Astrocyte (in vitro differentiated cells and primary cell): ENCODE measurements at regions not wholly inside any gene's neighbourhood (a gene's known extent, or its start where the extent isn't known, plus 50 kb on each side); places are given as distances from the start of the nearest gene placed in this dataset.

ENCODE experiments used
- DNase-seq: peaks from one replicate; pipeline ENCODE4 v3.0.0-alpha.2; 2010; ENCODE audit warnings: low read depth
- FAIRE-seq: peaks from 2 replicates; lab custom pipeline; 2011; peaks lifted over from hg19 to GRCh38; lab: Jason Lieb, UNC
- H2AFZ ChIP-seq: 2 replicates; pipeline ENCODE4 v1.6.0; 2012; ENCODE audit warnings: low read depth, low read length, inconsistent platforms
- H3K27ac ChIP-seq: 2 replicates; pipeline ENCODE4 v1.5.1; 2011; ENCODE audit warnings: low read depth, low read length, inconsistent platforms
- H3K27me3 ChIP-seq: 2 replicates; pipeline ENCODE4 v1.6.0; 2011; ENCODE audit warnings: low read length, inconsistent platforms; ENCODE audit not compliant: insufficient read depth
- H3K36me3 ChIP-seq: 2 replicates; pipeline ENCODE4 v1.5.1; 2011; ENCODE audit warnings: low read length, inconsistent platforms; ENCODE audit not compliant: insufficient read depth
- H3K4me1 ChIP-seq: 2 replicates; pipeline ENCODE4 v1.5.1; 2011; ENCODE audit warnings: low read length, inconsistent platforms; ENCODE audit not compliant: insufficient read depth
- H3K4me2 ChIP-seq: 2 replicates; pipeline ENCODE4 v1.6.0; 2012; ENCODE audit warnings: low read length, inconsistent platforms
- H3K4me3 ChIP-seq: 2 replicates; pipeline ENCODE4 v1.5.1; 2011; ENCODE audit warnings: low read depth, mild to moderate bottlenecking, low read length, inconsistent platforms; ENCODE audit not compliant: insufficient read depth
- H3K79me2 ChIP-seq: 2 replicates; pipeline ENCODE4 v1.6.0; 2012; ENCODE audit warnings: mild to moderate bottlenecking, low read length, inconsistent platforms; ENCODE audit not compliant: insufficient read depth
- H3K9ac ChIP-seq: 2 replicates; pipeline ENCODE4 v1.6.0; 2012; ENCODE audit warnings: mild to moderate bottlenecking, low read length, inconsistent platforms
- H3K9me3 ChIP-seq: 2 replicates; pipeline ENCODE4 v1.5.1; 2012; ENCODE audit warnings: low read depth, mild to moderate bottlenecking, low read length, inconsistent platforms; ENCODE audit not compliant: insufficient read depth
- H4K20me1 ChIP-seq: 2 replicates; pipeline ENCODE4 v1.6.0; 2012; ENCODE audit warnings: low read length, inconsistent platforms; ENCODE audit not compliant: insufficient read depth
- H3K27ac Mint-ChIP-seq: one replicate; pipeline ENCODE4 v1.8.0; 2021; ENCODE audit warnings: mild to moderate bottlenecking, mixed read lengths; ENCODE audit not compliant: unreplicated experiment
- H3K27me3 Mint-ChIP-seq: one replicate; pipeline ENCODE4 v1.8.0; 2021; ENCODE audit warnings: low read depth, mixed read lengths; ENCODE audit not compliant: unreplicated experiment
- H3K36me3 Mint-ChIP-seq: one replicate; pipeline ENCODE4 v1.8.0; 2021; ENCODE audit warnings: low read depth, mixed read lengths; ENCODE audit not compliant: unreplicated experiment
- H3K4me1 Mint-ChIP-seq: one replicate; pipeline ENCODE4 v1.8.0; 2021; ENCODE audit warnings: low read depth, mixed read lengths; ENCODE audit not compliant: unreplicated experiment
- H3K4me3 Mint-ChIP-seq: one replicate; pipeline ENCODE4 v1.8.0; 2021; ENCODE audit warnings: mild to moderate bottlenecking, moderate library complexity, mixed read lengths; ENCODE audit not compliant: unreplicated experiment
- H3K9me3 Mint-ChIP-seq: one replicate; pipeline ENCODE4 v1.8.0; 2021; ENCODE audit warnings: mild to moderate bottlenecking, mixed read lengths; ENCODE audit not compliant: unreplicated experiment
- EZH2 ChIP-seq: IDR thresholded peaks from 2 replicates; pipeline ENCODE4 v1.6.1; 2012; ENCODE audit warnings: mild to moderate bottlenecking, low read length, inconsistent platforms; ENCODE audit not compliant: insufficient read depth
- TF ChIP-seq, protein P1 (sequence below): IDR thresholded peaks from 2 replicates; pipeline ENCODE4 v1.5.1; 2011; ENCODE audit warnings: low read depth, mild to moderate bottlenecking, inconsistent platforms, low read length, moderate library complexity; ENCODE audit not compliant: insufficient read depth

DNA sequence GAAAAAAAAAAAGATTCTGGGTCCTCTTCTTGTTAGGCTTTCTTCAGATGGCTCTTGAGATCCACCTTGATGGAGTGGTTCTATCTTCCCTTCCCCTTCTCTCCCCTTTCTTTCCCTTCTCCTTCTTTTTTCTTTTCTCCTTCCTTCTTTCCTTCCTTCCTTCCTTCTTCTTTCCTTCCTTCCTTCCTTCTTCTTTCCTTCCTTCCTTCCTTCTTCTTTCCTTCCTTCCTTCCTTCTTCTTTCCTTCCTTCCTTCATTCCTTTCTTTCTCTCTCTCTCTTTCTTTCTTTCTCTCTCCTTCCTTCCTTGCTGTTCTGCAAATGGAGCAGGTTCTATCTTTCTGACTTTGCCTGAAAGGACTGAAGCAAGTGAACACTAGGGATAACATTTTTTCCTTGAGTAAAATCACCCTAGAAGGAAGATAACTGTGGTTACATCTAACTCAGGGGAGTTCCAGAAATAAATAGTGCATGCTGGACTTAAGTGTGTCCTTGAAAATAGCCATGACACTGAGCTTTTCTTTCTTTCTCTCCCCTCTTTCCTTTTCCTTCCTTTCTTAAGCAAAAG lies 68.8 kb upstream of the SEC14L1 start:
- no peaks in the 10 kb centered on the region for H4K20me1 ChIP-seq
- H3K4me2 ChIP-seq, result no peak overlapping the region
- no peak overlapping the region for H2AFZ ChIP-seq

DNA sequence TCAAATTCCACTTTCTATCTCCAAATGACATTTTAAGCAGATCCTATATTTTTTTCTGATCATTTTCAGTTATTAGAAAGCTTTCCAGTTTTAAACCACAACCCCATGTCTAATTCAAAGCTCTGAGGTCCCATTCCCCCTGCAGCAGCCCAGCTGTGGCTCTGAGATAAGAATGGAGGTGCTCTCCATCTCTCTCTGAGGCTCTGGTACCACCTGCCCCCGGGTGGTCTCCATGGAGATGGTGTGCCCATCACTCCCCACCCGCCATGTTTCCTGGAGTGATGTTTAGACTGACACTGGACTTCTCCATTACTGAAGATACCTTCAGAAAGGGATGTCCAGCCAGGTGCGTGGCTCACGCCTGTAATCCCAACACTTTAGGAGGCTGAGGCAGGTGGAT lies 68.1 kb upstream of the SEC14L1 start:
- H3K27ac ChIP-seq, result no peak overlapping the region
- Mint-ChIP-seq H3K4me1 (no peaks in the 10 kb centered on the region), H3K36me3 (no peaks in the 10 kb centered on the region), H3K27ac (no peak overlapping the region), H3K4me3 (no peak overlapping the region), H3K9me3 (no peaks in the 10 kb centered on the region), H3K27me3 (peaks cover 51% of the 10 kb centered on the region)
- no peak overlapping the region for H3K9ac ChIP-seq
- no peaks in the 10 kb centered on the region for H4K20me1 ChIP-seq
- no peaks in the 10 kb centered on the region for H3K9me3 ChIP-seq
- no peak overlapping the region for H2AFZ ChIP-seq
- H3K4me1 ChIP-seq, result no peaks in the 10 kb centered on the region
- no peak for DNase-seq
- TF ChIP-seq, protein P1, sequence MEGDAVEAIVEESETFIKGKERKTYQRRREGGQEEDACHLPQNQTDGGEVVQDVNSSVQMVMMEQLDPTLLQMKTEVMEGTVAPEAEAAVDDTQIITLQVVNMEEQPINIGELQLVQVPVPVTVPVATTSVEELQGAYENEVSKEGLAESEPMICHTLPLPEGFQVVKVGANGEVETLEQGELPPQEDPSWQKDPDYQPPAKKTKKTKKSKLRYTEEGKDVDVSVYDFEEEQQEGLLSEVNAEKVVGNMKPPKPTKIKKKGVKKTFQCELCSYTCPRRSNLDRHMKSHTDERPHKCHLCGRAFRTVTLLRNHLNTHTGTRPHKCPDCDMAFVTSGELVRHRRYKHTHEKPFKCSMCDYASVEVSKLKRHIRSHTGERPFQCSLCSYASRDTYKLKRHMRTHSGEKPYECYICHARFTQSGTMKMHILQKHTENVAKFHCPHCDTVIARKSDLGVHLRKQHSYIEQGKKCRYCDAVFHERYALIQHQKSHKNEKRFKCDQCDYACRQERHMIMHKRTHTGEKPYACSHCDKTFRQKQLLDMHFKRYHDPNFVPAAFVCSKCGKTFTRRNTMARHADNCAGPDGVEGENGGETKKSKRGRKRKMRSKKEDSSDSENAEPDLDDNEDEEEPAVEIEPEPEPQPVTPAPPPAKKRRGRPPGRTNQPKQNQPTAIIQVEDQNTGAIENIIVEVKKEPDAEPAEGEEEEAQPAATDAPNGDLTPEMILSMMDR, result no peak
- no peak for TF ChIP-seq EZH2
- no peak overlapping the region for H3K4me2 ChIP-seq
- H3K36me3 ChIP-seq, result no peaks in the 10 kb centered on the region
- FAIRE-seq, result no peak
- H3K79me2 ChIP-seq, result no peaks in the 10 kb centered on the region
- H3K27me3 ChIP-seq, result peaks cover 18% of the 10 kb centered on the region
- no peak overlapping the region for H3K4me3 ChIP-seq

More for the DNA sequence above, 68.8 kb upstream of the SEC14L1 start:
- Mint-ChIP-seq H3K4me1 (no peaks in the 10 kb centered on the region), H3K4me3 (no peak overlapping the region), H3K36me3 (no peaks in the 10 kb centered on the region), H3K9me3 (no peaks in the 10 kb centered on the region), H3K27ac (no peak overlapping the region), H3K27me3 (peaks cover 51% of the 10 kb centered on the region)
- no peaks in the 10 kb centered on the region for H3K9me3 ChIP-seq
- H3K4me3 ChIP-seq, result no peak overlapping the region
- no peaks in the 10 kb centered on the region for H3K4me1 ChIP-seq
- FAIRE-seq, result no peak
- no peaks in the 10 kb centered on the region for H3K79me2 ChIP-seq
- no peak overlapping the region for H3K9ac ChIP-seq
- H3K36me3 ChIP-seq, result no peaks in the 10 kb centered on the region
- peaks cover 20% of the 10 kb centered on the region for H3K27me3 ChIP-seq
- H3K27ac ChIP-seq, result no peak overlapping the region
- DNase-seq, result no peak
- no peak for TF ChIP-seq EZH2
- TF ChIP-seq, protein P1, result no peak

DNA sequence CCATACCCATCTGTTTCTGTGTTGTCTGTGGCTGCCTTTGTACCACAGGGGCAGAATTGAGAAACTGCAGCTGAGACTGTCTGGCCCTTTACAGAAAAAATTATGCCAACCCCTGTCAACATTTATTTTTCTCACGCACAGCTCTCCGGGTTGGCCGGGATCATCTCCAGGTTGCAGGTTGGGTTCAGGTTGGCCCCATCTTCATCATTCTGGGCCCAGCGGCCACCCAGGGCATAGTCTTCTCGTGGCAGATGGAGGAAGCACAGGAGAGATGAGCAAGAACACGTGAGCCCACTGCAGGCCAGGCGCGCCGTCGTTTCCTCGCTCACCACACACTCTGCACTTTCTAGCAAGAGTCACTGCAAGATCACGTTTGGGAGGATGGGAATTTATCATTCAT lies 66.1 kb upstream of the SEC14L1 start:
- H3K79me2 ChIP-seq, result no peaks in the 10 kb centered on the region
- peaks cover 16% of the 10 kb centered on the region for H3K27me3 ChIP-seq
- H2AFZ ChIP-seq, result no peak overlapping the region
- FAIRE-seq (no peak), DNase-seq (no peak)
- H3K4me2 ChIP-seq, result no peak overlapping the region
- Mint-ChIP-seq H3K4me1 (no peaks in the 10 kb centered on the region), H3K4me3 (no peak overlapping the region), H3K27ac (no peak overlapping the region), H3K27me3 (peaks cover 48% of the 10 kb centered on the region), H3K36me3 (no peaks in the 10 kb centered on the region), H3K9me3 (no peaks in the 10 kb centered on the region)
- H3K9ac ChIP-seq, result no peak overlapping the region
- no peaks in the 10 kb centered on the region for H4K20me1 ChIP-seq
- TF ChIP-seq, protein P1, result no peak
- TF ChIP-seq EZH2, result no peak
- no peaks in the 10 kb centered on the region for H3K36me3 ChIP-seq
- H3K9me3 ChIP-seq, result no peaks in the 10 kb centered on the region
- no peak overlapping the region for H3K4me3 ChIP-seq
- H3K4me1 ChIP-seq, result no peaks in the 10 kb centered on the region
- H3K27ac ChIP-seq, result no peak overlapping the region
